GM19438 (cell line): ENCODE measurements at regions not wholly inside any gene's neighbourhood (a gene's known extent, or its start where the extent isn't known, plus 50 kb on each side); places are given as distances from the start of the nearest gene placed in this dataset.

Experiments
- ATAC-seq: cut with Tn5 transposase; IDR thresholded peaks from one replicate; pipeline ENCODE4 v1.9.1; 2021; ENCODE audit warnings: low read depth; ENCODE audit not compliant: unreplicated experiment

GRCh38 chr15:100809587-100809986 is 70.0 kb upstream of the ALDH1A3 start:
- no peak for ATAC-seq

GRCh38 chr15:100810229-100810628 is 69.4 kb upstream of the ALDH1A3 start:
- no peak for ATAC-seq

GRCh38 chr15:100810831-100811230 is 68.8 kb upstream of the ALDH1A3 start:
- no peak for ATAC-seq

DNA sequence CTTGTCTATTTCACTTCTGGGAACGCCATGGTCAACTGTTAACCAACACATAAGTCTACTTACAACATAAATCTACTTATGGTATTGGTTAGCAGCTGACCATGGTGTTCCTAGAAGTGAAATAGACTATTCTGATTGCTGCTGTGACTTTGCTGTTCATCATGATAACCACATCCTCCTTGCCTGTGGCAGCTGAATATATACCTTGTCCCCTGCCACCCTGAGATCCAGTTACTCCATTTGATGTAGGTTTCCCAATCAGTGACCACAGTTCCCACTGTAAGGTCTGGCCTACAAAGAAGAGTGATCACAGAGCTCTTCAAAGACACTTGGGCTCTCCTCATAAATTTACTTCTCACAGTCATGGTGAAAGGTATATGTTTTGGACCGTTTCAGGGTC is 66.8 kb upstream of the ALDH1A3 start:
- no peak for ATAC-seq

GRCh38 chr15:100818927-100819326 is 60.7 kb upstream of the ALDH1A3 start:
- no peak for ATAC-seq

- no peak for ATAC-seq
Observed at GRCh38 chr15:100820528-100820927, 59.1 kb upstream of the ALDH1A3 start.

GRCh38 chr15:100821327-100821726 is 58.3 kb upstream of the ALDH1A3 start:
- ATAC-seq: no peak

GRCh38 chr15:100824211-100824610 is 55.4 kb upstream of the ALDH1A3 start:
- no peak for ATAC-seq

DNA sequence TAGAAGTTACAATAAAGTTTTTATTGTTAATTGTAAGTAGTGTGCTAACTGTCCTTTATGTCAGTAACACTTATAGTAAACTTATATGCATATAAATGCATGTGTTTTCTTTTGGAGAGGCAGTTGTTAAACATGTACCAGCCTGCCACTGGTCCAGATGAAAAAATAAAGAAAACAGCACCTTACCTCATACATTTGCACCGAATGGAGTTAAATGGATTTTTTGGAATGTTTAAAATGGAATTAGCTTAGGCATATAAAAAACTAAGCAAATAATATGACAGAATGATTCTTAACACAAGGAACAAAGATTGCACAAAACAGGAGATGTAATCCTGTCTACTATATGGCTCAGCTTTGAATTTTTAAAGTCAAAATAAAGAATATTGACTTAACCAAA is 50.2 kb upstream of the ALDH1A3 start:
- ATAC-seq: no peak
